SK-N-SH treated with all-trans-retinoic acid at 6 μM for 48 hours (cell line): ENCODE measurements at regions not wholly inside any gene's neighbourhood (a gene's known extent, or its start where the extent isn't known, plus 50 kb on each side); places are given as distances from the start of the nearest gene placed in this dataset.
"Not testable (repeated sequence)": the region's sequence is repeated elsewhere in the genome, so short reads cannot be mapped to it uniquely, and the experiment has no call there.

Experiments used
- ATAC-seq: fragments of 200-7000 bp; cut with Tn5 transposase; 3 replicates; pipeline ENCODE4 v1.9.1; 2020; ENCODE audit warnings: mild to moderate bottlenecking, moderate library complexity
- ARNTL ChIP-seq: fragments of 450-650 bp; formaldehyde crosslinking; IDR thresholded peaks from 2 replicates; pipeline ENCODE4 v1.5.0; 2020; ENCODE audit warnings: low read depth, mild to moderate bottlenecking, moderate library complexity, borderline replicate concordance
- BACH2 ChIP-seq: fragments of 250-450 bp; sonication (Bioruptor Pico); IDR thresholded peaks from 2 replicates; pipeline ENCODE4 v1.9.0; 2021; ENCODE audit warnings: mild to moderate bottlenecking, borderline replicate concordance
- CREB5 ChIP-seq: fragments of 250-450 bp; sonication (Bioruptor Pico); IDR thresholded peaks from 2 replicates; pipeline ENCODE4 v1.5.1; 2020; ENCODE audit warnings: low read depth, mild to moderate bottlenecking, moderate library complexity
- CSDC2 ChIP-seq: fragments of 250-450 bp; sonication (Bioruptor Pico); IDR thresholded peaks from 2 replicates; pipeline ENCODE4 v1.5.0; 2020; ENCODE audit warnings: mild to moderate bottlenecking, moderate library complexity
- CSRNP3 ChIP-seq: fragments of 250-450 bp; sonication (Bioruptor Pico); IDR thresholded peaks from 2 replicates; pipeline ENCODE4 v1.5.1; 2021; ENCODE audit warnings: mild to moderate bottlenecking, moderate library complexity
- ESRRG ChIP-seq: fragments of 250-450 bp; sonication (Bioruptor Pico); IDR thresholded peaks from 2 replicates; pipeline ENCODE4 v1.6.1; 2021; ENCODE audit warnings: mild to moderate bottlenecking
- GLIS3 ChIP-seq: fragments of 250-450 bp; sonication (Bioruptor Pico); IDR thresholded peaks from 2 replicates; pipeline ENCODE4 v1.5.0; 2020; ENCODE audit warnings: mild to moderate bottlenecking, moderate library complexity
- ISL1 ChIP-seq: fragments of 250-450 bp; sonication (Bioruptor Pico); IDR thresholded peaks from 2 replicates; pipeline ENCODE4 v2.1.2; 2022; ENCODE audit warnings: mild to moderate bottlenecking, moderate library complexity
- OSR1 ChIP-seq: fragments of 250-450 bp; sonication (Bioruptor Pico); IDR thresholded peaks from 2 replicates; pipeline ENCODE4 v1.8.0; 2022; ENCODE audit warnings: moderate library complexity, mild to moderate bottlenecking, inconsistent platforms
- POU6F1 ChIP-seq: fragments of 250-450 bp; sonication (Bioruptor Pico); IDR thresholded peaks from 2 replicates; pipeline ENCODE4 v1.8.0; 2021; ENCODE audit warnings: low read depth, mild to moderate bottlenecking, moderate library complexity, borderline replicate concordance
- PPARA ChIP-seq: fragments of 250-450 bp; sonication (Bioruptor Pico); IDR thresholded peaks from 2 replicates; pipeline ENCODE4 v1.5.0; 2020; ENCODE audit warnings: mild to moderate bottlenecking, borderline replicate concordance
- RARB ChIP-seq: fragments of 250-450 bp; sonication (Bioruptor Pico); IDR thresholded peaks from 2 replicates; pipeline ENCODE4 v1.8.0; 2021; ENCODE audit warnings: mild to moderate bottlenecking, moderate library complexity
- SNAI2 ChIP-seq: fragments of 250-450 bp; sonication (Bioruptor Pico); IDR thresholded peaks from 2 replicates; pipeline ENCODE4 v1.5.0; 2020; ENCODE audit warnings: mild to moderate bottlenecking, moderate library complexity
- TCF4 ChIP-seq: fragments of 250-450 bp; sonication (Bioruptor Pico); IDR thresholded peaks from 2 replicates; pipeline ENCODE4 v1.8.0; 2021; ENCODE audit warnings: mild to moderate bottlenecking, moderate library complexity, borderline replicate concordance
- TOX ChIP-seq: fragments of 250-450 bp; sonication (Bioruptor Pico); IDR thresholded peaks from 2 replicates; pipeline ENCODE4 v1.8.0; 2021; ENCODE audit warnings: mild to moderate bottlenecking, moderate library complexity, borderline replicate concordance
- ZC3H10 ChIP-seq: fragments of 250-450 bp; sonication (Bioruptor Pico); IDR thresholded peaks from 2 replicates; pipeline ENCODE4 v1.5.1; 2021; ENCODE audit warnings: mild to moderate bottlenecking, moderate library complexity
- ZFP3 ChIP-seq: fragments of 250-450 bp; sonication (Bioruptor Pico); IDR thresholded peaks from 2 replicates; pipeline ENCODE4 v1.5.0; 2020; ENCODE audit warnings: mild to moderate bottlenecking, moderate library complexity
- ZFP30 ChIP-seq: fragments of 450-650 bp; formaldehyde crosslinking; IDR thresholded peaks from 2 replicates; pipeline ENCODE4 v1.5.0; 2022; ENCODE audit warnings: mild to moderate bottlenecking, moderate library complexity
- ZNF70 ChIP-seq: fragments of 450-650 bp; formaldehyde crosslinking; IDR thresholded peaks from 2 replicates; pipeline ENCODE4 v1.5.0; 2020; ENCODE audit warnings: mild to moderate bottlenecking, moderate library complexity
- TF ChIP-seq, protein P1 (sequence below): fragments of 250-450 bp; sonication (Bioruptor Pico); IDR thresholded peaks from 2 replicates; pipeline ENCODE4 v1.8.0; 2020; ENCODE audit warnings: mild to moderate bottlenecking, moderate library complexity, borderline replicate concordance

GRCh38 chr18:14945286-14945685 lies 197.3 kb downstream of the ANKRD30B start:
- no peak for ATAC-seq
- TF ChIP-seq POU6F1 (no peak), CSDC2 (CRISPR knock-in tag) (no peak), RARB (CRISPR knock-in tag) (no peak), TCF4 (CRISPR knock-in tag) (no peak), ZFP30 (CRISPR knock-in tag) (no peak), ZFP3 (CRISPR knock-in tag) (no peak), ESRRG (no peak), PPARA (CRISPR knock-in tag) (no peak), ZNF70 (CRISPR knock-in tag) (no peak), ARNTL (CRISPR knock-in tag) (no peak), CSRNP3 (CRISPR knock-in tag) (no peak), SNAI2 (no peak), OSR1 (no peak), CREB5 (no peak), BACH2 (CRISPR knock-in tag) (no peak), GLIS3 (no peak), TOX (CRISPR knock-in tag) (no peak), ISL1 (CRISPR knock-in tag) (no peak)
- TF ChIP-seq, protein P1, sequence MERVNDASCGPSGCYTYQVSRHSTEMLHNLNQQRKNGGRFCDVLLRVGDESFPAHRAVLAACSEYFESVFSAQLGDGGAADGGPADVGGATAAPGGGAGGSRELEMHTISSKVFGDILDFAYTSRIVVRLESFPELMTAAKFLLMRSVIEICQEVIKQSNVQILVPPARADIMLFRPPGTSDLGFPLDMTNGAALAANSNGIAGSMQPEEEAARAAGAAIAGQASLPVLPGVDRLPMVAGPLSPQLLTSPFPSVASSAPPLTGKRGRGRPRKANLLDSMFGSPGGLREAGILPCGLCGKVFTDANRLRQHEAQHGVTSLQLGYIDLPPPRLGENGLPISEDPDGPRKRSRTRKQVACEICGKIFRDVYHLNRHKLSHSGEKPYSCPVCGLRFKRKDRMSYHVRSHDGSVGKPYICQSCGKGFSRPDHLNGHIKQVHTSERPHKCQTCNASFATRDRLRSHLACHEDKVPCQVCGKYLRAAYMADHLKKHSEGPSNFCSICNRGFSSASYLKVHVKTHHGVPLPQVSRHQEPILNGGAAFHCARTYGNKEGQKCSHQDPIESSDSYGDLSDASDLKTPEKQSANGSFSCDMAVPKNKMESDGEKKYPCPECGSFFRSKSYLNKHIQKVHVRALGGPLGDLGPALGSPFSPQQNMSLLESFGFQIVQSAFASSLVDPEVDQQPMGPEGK (CRISPR knock-in tag) = no peak
- TF ChIP-seq, all 23 proteins: peak for 0

GRCh38 chr18:14945984-14946383 lies 198.0 kb downstream of the ANKRD30B start:
- ATAC-seq = peak; percentile 45
- TF ChIP-seq OSR1 = no peak
- no peak for TF ChIP-seq CSRNP3 (CRISPR knock-in tag)
- no peak for TF ChIP-seq BACH2 (CRISPR knock-in tag)
- TF ChIP-seq ZC3H10 = no peak
- no peak for TF ChIP-seq ISL1 (CRISPR knock-in tag)

- ATAC-seq = not testable (repeated sequence)
Observed at GRCh38 chr18:14946741-14947470, 198.9 kb downstream of the ANKRD30B start.

DNA sequence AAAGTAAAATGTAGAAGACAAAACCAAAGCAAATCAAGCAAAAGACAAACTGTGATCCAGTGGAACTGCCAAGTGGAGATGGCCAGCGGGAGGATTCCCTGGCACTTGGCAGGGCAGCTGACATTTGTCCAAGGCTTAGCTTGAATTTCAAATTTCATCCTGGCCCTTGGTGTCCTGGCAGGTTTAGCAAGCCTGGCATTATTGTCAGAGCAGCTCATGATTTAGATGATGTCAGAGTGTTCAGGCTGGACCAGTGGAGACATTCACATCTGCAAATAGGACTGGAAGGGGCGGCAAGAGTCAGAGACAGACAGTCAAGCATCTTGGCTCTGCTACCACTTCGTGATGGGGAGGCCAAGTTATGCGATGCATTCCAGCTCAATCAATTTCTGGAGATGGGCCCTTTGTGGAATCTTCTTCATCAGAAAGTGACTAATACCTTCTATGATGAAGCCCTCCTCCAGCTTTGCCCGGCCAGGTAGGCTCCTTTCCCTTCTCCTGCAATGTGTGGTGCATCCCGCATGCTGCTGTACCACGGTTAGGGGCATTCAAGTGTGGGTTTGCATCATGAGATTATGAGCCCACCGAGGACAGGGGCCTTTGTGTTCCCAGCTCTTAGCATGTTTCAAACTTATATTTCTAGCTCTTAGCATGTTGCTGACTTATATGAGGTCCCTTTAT lies 199.7 kb downstream of the ANKRD30B start:
- no peak for ATAC-seq

More for the DNA sequence above, 199.7 kb downstream of the ANKRD30B start:
- no peak for TF ChIP-seq CSRNP3 (CRISPR knock-in tag)
